SK-N-SH (cell line): ENCODE measurements at regions not wholly inside any gene's neighbourhood (a gene's known extent, or its start where the extent isn't known, plus 50 kb on each side); places are given as distances from the start of the nearest gene placed in this dataset.

Experiments
- CTCF ChIA-PET: fragments of 300-600, 350-600 bp; formaldehyde crosslinking; extraction: SDS; loops from one replicate; lab custom pipeline; 2021; lab: Yijun Ruan, JAX
- POLR2A ChIA-PET: fragments of 350-600 bp; sonication (Branson Sonifier 250); formaldehyde crosslinking; extraction: SDS; loops from one replicate; lab custom pipeline; 2020; ENCODE audit warnings: antibody characterized with exemption, inconsistent platforms; lab: Yijun Ruan, JAX
- DNase-seq: peaks from one replicate; pipeline ENCODE4 v3.0.0; 2012
- H2AFZ ChIP-seq: fragments of 200-600 bp; sonication (generic); 2 replicates; pipeline ENCODE4 v1.8.1; 2016; ENCODE audit warnings: antibody characterized with exemption, mild to moderate bottlenecking, low read depth
- H3F3A ChIP-seq: fragments of 200-600 bp; sonication (generic); replicated peaks from 2 replicates; pipeline ENCODE3; 2016; ENCODE audit warnings: antibody characterized with exemption, mild to moderate bottlenecking; ENCODE audit not compliant: insufficient read depth
- H3K27ac ChIP-seq, 2 experiments: fragments of 200-500 bp in 1 of 2; fragments of 200-600 bp in 1 of 2; sonication (Bioruptor generic) in 1 of 2; sonication (generic), shearing (Covaris generic) in 1 of 2; 2 replicates each; pipeline versions ENCODE4 v1.5.1 to v1.6.1; 2014 to 2016; ENCODE audit warnings: low read depth in 2 of 2, inconsistent platforms in 1 of 2, low read length in 1 of 2, mild to moderate bottlenecking in 1 of 2, mixed read lengths in 1 of 2
- H3K27me3 ChIP-seq: fragments of 200-600 bp; sonication (generic), shearing (Covaris generic); 2 replicates; pipeline ENCODE4 v1.6.1; 2016; ENCODE audit warnings: mixed run types; ENCODE audit not compliant: insufficient read depth
- H3K36me3 ChIP-seq, 2 experiments: fragments of 200-500 bp in 1 of 2; fragments of 200-600 bp in 1 of 2; sonication (Bioruptor generic) in 1 of 2; sonication (generic) in 1 of 2; replicated peaks in 1 of 2; 2 replicates each; pipeline versions ENCODE3 to v1.5.1; 2014 to 2016; ENCODE audit warnings: low read length in 1 of 2, mild to moderate bottlenecking in 1 of 2; ENCODE audit not compliant: insufficient read depth in 2 of 2, control insufficient read depth in 1 of 2
- H3K4me1 ChIP-seq, 2 experiments: fragments of 200-500 bp in 1 of 2; fragments of 200-600 bp in 1 of 2; sonication (Bioruptor generic) in 1 of 2; sonication (generic), shearing (Covaris generic) in 1 of 2; 2 replicates each; pipeline versions ENCODE4 v1.5.1 to v1.6.1; 2014 to 2016; ENCODE audit warnings: low read depth in 1 of 2, low read length in 1 of 2, mixed run types in 1 of 2; ENCODE audit not compliant: insufficient read depth in 2 of 2, control insufficient read depth in 1 of 2
- H3K4me2 ChIP-seq: fragments of 200-600 bp; sonication (generic), shearing (Covaris generic); 2 replicates; pipeline ENCODE4 v1.6.1; 2017; ENCODE audit warnings: mixed run types
- H3K4me3 ChIP-seq, 2 experiments: fragments of 200-500 bp in 1 of 2; fragments of 200-600 bp in 1 of 2; sonication (Bioruptor generic) in 1 of 2; sonication (generic), shearing (Covaris generic) in 1 of 2; 2 replicates each; pipeline versions ENCODE4 v1.5.1 to v1.8.1; 2014 to 2016; ENCODE audit warnings: low read depth in 2 of 2, inconsistent platforms in 1 of 2, low read length in 1 of 2, mild to moderate bottlenecking in 1 of 2, mixed read lengths in 1 of 2, moderate library complexity in 1 of 2
- H3K79me2 ChIP-seq: fragments of 200-600 bp; sonication (generic); 2 replicates; pipeline ENCODE4 v1.8.1; 2017; ENCODE audit warnings: mild to moderate bottlenecking; ENCODE audit not compliant: insufficient read depth
- H3K9ac ChIP-seq: fragments of 200-600 bp; sonication (generic); 2 replicates; pipeline ENCODE4 v1.6.1; 2017; ENCODE audit warnings: mixed run types
- H3K9me2 ChIP-seq: fragments of 200-600 bp; sonication (generic); 2 replicates; pipeline ENCODE4 v1.6.1; 2017; ENCODE audit warnings: mixed run types
- H3K9me3 ChIP-seq: fragments of 200-600 bp; sonication (generic); 2 replicates; pipeline ENCODE4 v1.6.1; 2017; ENCODE audit warnings: mixed run types, mild to moderate bottlenecking, moderate library complexity
- H4K20me1 ChIP-seq: fragments of 200-600 bp; sonication (generic); 2 replicates; pipeline ENCODE4 v1.6.1; 2017; ENCODE audit warnings: mild to moderate bottlenecking, mixed run types; ENCODE audit not compliant: insufficient read depth
- ELF1 ChIP-seq: IDR thresholded peaks from 2 replicates; pipeline ENCODE4 v1.4.0; 2012
- EZH2phosphoT487 ChIP-seq: fragments of 200-600 bp; sonication (generic); IDR thresholded peaks from 2 replicates; pipeline ENCODE4 v1.6.1; 2017; ENCODE audit warnings: low read depth, mixed run types, mild to moderate bottlenecking, antibody characterized with exemption, moderate library complexity, borderline replicate concordance
- GATA2 ChIP-seq: sonication (generic); formaldehyde crosslinking; IDR thresholded peaks from 2 replicates; pipeline ENCODE4 v1.5.0; 2020; ENCODE audit warnings: mild to moderate bottlenecking, missing genetic modification reagents
- IRF3 ChIP-seq: fragments of 150-350 bp; IDR thresholded peaks from 2 replicates; pipeline ENCODE4 v1.6.1; 2016; ENCODE audit warnings: mild to moderate bottlenecking, low read depth, low read length
- JUND ChIP-seq: IDR thresholded peaks from 2 replicates; pipeline ENCODE4 v1.4.0; 2012
- MEF2A ChIP-seq: IDR thresholded peaks from 2 replicates; pipeline ENCODE4 v1.4.0; 2012; ENCODE audit warnings: low read depth, borderline replicate concordance
- NFIC ChIP-seq: IDR thresholded peaks from 2 replicates; pipeline ENCODE4 v1.4.0; 2012; ENCODE audit warnings: borderline replicate concordance
- NRF1 ChIP-seq: IDR thresholded peaks from 2 replicates; pipeline ENCODE4 v1.6.1; 2012; ENCODE audit warnings: low read depth, mild to moderate bottlenecking, low read length
- POLR2AphosphoS5 ChIP-seq: IDR thresholded peaks from 2 replicates; pipeline ENCODE4 v1.6.1; 2012; ENCODE audit warnings: low read depth, low read length
- RFX5 ChIP-seq: IDR thresholded peaks from 2 replicates; pipeline ENCODE4 v1.6.1; 2012; ENCODE audit warnings: mild to moderate bottlenecking, improper control_type of control experiment, low read length
- RXRA ChIP-seq: IDR thresholded peaks from 2 replicates; pipeline ENCODE4 v1.4.0; 2012; ENCODE audit warnings: low read depth, mild to moderate bottlenecking, borderline replicate concordance
- SMC3 ChIP-seq: IDR thresholded peaks from 2 replicates; pipeline ENCODE4 v1.6.1; 2012; ENCODE audit warnings: low read depth, low read length, improper control_type of control experiment
- TAF1 ChIP-seq: IDR thresholded peaks from 2 replicates; pipeline ENCODE4 v1.6.1; 2012; ENCODE audit warnings: low read depth, mild to moderate bottlenecking, low read length, moderate library complexity, borderline replicate concordance
- USF2 ChIP-seq: fragments of 150-350 bp; IDR thresholded peaks from 2 replicates; pipeline ENCODE4 v1.6.1; 2017; ENCODE audit warnings: antibody characterized with exemption, low read length, low read depth, borderline replicate concordance
- WGBS: methylation state at CpG from one replicate; pipeline ENCODE4 v1.1.6; 2017; ENCODE audit warnings: low lambda C conversion rate; 5-methylcytosine and 5-hydroxymethylcytosine counted together
- TF ChIP-seq, protein P1 (sequence below): IDR thresholded peaks from 2 replicates; pipeline ENCODE4; 2012
- TF ChIP-seq, protein P2 (sequence below): IDR thresholded peaks from 2 replicates; pipeline ENCODE4 v1.4.0; 2012; ENCODE audit warnings: low read depth, borderline replicate concordance
- TF ChIP-seq, protein P3 (sequence below): IDR thresholded peaks from 2 replicates; pipeline ENCODE4 v1.4.0; 2012; ENCODE audit warnings: low read depth

GRCh38 chr15:98390946-98391530 lies 257.3 kb upstream of the IGF1R start:
- H3K4me1 ChIP-seq, result no peaks in the 10 kb centered on the region
- H3K9me3 ChIP-seq, result no peaks in the 10 kb centered on the region
- no peak overlapping the region for H3K9ac ChIP-seq
- no peaks in the 10 kb centered on the region for H3K9me2 ChIP-seq
- peaks cover 19% of the 10 kb centered on the region for H3K27me3 ChIP-seq
- CTCF ChIA-PET, result no interaction called here
- H3K4me2 ChIP-seq, result no peak overlapping the region
- no peak for TF ChIP-seq EZH2phosphoT487
- TF ChIP-seq, protein P1, sequence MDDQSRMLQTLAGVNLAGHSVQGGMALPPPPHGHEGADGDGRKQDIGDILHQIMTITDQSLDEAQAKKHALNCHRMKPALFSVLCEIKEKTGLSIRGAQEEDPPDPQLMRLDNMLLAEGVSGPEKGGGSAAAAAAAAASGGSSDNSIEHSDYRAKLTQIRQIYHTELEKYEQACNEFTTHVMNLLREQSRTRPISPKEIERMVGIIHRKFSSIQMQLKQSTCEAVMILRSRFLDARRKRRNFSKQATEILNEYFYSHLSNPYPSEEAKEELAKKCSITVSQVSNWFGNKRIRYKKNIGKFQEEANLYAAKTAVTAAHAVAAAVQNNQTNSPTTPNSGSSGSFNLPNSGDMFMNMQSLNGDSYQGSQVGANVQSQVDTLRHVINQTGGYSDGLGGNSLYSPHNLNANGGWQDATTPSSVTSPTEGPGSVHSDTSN, result no peak
- TF ChIP-seq NFIC, result no peak
- TF ChIP-seq JUND, result no peak
- no peak for DNase-seq
- 10% methylated on average over 7 of the region's 7 CpGs for WGBS
- no peak overlapping the region for H3K4me3 ChIP-seq
- no peaks in the 10 kb centered on the region for H4K20me1 ChIP-seq
- H2AFZ ChIP-seq, result no peak overlapping the region
- no peaks in the 10 kb centered on the region for H3K36me3 ChIP-seq
- POLR2A ChIA-PET, result no interaction called here
- H3K27ac ChIP-seq, result no peak overlapping the region
- H3F3A ChIP-seq, result no peaks in the 10 kb centered on the region
- H3K79me2 ChIP-seq, result no peaks in the 10 kb centered on the region

DNA sequence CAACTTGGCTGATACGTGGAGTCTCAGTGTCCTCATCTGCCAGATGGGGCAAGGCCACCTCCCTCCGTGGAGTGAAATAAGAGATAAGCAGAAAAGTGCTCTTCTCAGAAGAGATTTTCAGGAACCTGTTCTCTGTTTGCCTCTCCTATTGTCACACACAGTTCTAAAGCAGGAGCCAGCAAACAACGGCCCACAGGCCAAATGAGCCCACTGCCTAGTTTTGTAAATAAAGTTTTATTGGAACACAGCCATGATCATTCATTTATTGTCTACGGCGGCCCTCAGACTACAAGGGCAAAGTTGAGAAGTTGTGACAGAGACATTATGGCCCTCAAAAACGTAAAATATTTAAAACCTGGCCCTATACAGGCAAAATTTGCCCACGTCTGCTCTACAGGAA lies 256.8 kb upstream of the IGF1R start:
- ChIA-PET POLR2A (no interaction called here), CTCF (no interaction called here)
- no peak overlapping the region for H3K27ac ChIP-seq
- H3K9ac ChIP-seq, result no peak overlapping the region
- H3K9me3 ChIP-seq, result no peaks in the 10 kb centered on the region
- no peaks in the 10 kb centered on the region for H3K36me3 ChIP-seq
- 17% methylated on average over 7 of the region's 7 CpGs for WGBS
- H3F3A ChIP-seq, result no peaks in the 10 kb centered on the region
- H3K79me2 ChIP-seq, result no peaks in the 10 kb centered on the region
- no peak overlapping the region for H3K4me3 ChIP-seq
- no peaks in the 10 kb centered on the region for H3K4me1 ChIP-seq
- H3K27me3 ChIP-seq, result peaks cover 19% of the 10 kb centered on the region
- H3K9me2 ChIP-seq, result no peaks in the 10 kb centered on the region
- no peak overlapping the region for H3K4me2 ChIP-seq
- no peak for DNase-seq
- TF ChIP-seq TAF1, result no peak
- no peak for TF ChIP-seq IRF3
- no peak for TF ChIP-seq ELF1
- TF ChIP-seq GATA2 (CRISPR knock-in tag), result no peak
- H4K20me1 ChIP-seq, result no peaks in the 10 kb centered on the region
- H2AFZ ChIP-seq, result no peak overlapping the region

DNA sequence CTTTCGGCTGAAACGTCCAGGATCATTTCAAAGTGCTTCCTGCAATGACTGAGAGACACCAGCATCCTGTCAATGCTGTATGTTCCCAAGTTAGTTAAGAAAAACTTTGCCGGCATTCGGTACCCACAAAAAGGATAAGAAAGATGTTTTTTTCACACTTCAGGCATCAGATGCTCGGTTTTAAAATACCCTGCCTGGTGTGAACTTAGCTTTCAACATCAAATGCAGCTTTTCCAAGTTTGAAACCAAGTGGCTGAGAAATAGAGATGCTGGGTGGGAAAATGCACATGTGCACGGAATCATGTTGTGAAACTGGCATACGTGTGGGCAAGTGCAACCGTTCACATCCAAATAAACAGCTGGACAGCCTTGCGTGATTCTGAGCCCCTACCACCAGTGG lies 254.9 kb upstream of the IGF1R start:
- H3K27me3 ChIP-seq, result peaks cover 29% of the 10 kb centered on the region
- no peaks in the 10 kb centered on the region for H4K20me1 ChIP-seq
- no peaks in the 10 kb centered on the region for H3K9me3 ChIP-seq
- no peaks in the 10 kb centered on the region for H3K36me3 ChIP-seq
- no peak overlapping the region for H3K27ac ChIP-seq
- POLR2A ChIA-PET, result no interaction called here
- H3K4me1 ChIP-seq, result no peaks in the 10 kb centered on the region
- CTCF ChIA-PET, result no interaction called here
- no peak overlapping the region for H3K9ac ChIP-seq
- no peak overlapping the region for H2AFZ ChIP-seq
- DNase-seq, result no peak
- 19% methylated on average over 9 of the region's 9 CpGs for WGBS
- no peaks in the 10 kb centered on the region for H3F3A ChIP-seq
- H3K9me2 ChIP-seq, result no peaks in the 10 kb centered on the region
- H3K4me3 ChIP-seq, result no peak overlapping the region
- no peak overlapping the region for H3K4me2 ChIP-seq
- H3K79me2 ChIP-seq, result no peaks in the 10 kb centered on the region
- TF ChIP-seq, protein P2, sequence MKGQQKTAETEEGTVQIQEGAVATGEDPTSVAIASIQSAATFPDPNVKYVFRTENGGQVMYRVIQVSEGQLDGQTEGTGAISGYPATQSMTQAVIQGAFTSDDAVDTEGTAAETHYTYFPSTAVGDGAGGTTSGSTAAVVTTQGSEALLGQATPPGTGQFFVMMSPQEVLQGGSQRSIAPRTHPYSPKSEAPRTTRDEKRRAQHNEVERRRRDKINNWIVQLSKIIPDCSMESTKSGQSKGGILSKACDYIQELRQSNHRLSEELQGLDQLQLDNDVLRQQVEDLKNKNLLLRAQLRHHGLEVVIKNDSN, result no peak
- TF ChIP-seq TAF1, result no peak
- TF ChIP-seq RFX5, result no peak
- TF ChIP-seq, protein P3, sequence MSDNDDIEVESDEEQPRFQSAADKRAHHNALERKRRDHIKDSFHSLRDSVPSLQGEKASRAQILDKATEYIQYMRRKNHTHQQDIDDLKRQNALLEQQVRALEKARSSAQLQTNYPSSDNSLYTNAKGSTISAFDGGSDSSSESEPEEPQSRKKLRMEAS, result no peak
- no peak for TF ChIP-seq EZH2phosphoT487
- no peak for TF ChIP-seq NRF1
- no peak for TF ChIP-seq SMC3
- no peak for TF ChIP-seq MEF2A
- TF ChIP-seq, protein P1, result no peak
- TF ChIP-seq POLR2AphosphoS5, result no peak
- no peak for TF ChIP-seq RXRA
- TF ChIP-seq USF2, result no peak
